NCI-H526 treated with DMSO at 0.1 percent for 48 hours (cell line): ENCODE measurements at regions not wholly inside any gene's neighbourhood (a gene's known extent, or its start where the extent isn't known, plus 50 kb on each side); places are given as distances from the start of the nearest gene placed in this dataset.

Source experiments
- DNase-seq: peaks from one replicate; lab custom pipeline; 2025; lab: John Stamatoyannopoulos, UW

DNA sequence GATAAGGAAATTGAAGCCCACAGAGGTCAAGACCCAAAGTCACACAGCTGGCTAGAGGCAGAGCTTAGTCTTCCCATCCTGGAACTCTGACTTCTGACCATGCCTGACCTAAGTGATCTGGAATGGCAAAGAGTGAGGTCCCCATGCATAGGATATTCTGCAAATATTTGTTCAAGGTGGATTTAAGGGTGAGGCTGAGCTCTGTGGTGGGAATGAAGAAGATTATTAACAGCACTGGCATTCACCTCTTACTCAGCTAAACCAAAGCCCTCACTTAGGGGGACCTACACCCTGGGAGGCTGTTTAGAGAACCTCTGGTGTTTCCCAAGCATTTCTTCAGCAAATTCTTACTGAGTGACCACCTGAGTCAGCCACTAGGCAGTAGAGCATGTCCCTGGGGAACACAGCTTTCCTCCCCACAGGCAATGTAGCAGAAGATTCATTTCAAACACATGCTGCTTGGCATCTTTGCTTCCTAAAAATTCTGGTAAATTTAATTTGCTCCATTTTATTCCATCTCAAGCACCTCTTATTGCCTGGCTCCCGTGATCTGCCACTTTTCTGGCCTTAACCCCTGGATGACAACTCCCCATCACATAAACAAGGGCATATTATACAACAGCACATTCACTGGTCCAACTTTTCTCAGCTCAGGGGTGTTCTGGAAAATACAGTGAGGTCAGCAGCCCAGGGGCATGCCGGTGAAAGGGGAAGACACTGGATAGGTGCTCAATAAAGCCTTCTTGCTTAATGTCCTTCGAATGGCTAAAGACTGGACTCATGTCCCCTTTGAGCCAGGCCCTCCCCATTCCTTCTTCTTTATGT lies 176.0 kb downstream of the ABHD5 start:
- no peak for DNase-seq

DNA sequence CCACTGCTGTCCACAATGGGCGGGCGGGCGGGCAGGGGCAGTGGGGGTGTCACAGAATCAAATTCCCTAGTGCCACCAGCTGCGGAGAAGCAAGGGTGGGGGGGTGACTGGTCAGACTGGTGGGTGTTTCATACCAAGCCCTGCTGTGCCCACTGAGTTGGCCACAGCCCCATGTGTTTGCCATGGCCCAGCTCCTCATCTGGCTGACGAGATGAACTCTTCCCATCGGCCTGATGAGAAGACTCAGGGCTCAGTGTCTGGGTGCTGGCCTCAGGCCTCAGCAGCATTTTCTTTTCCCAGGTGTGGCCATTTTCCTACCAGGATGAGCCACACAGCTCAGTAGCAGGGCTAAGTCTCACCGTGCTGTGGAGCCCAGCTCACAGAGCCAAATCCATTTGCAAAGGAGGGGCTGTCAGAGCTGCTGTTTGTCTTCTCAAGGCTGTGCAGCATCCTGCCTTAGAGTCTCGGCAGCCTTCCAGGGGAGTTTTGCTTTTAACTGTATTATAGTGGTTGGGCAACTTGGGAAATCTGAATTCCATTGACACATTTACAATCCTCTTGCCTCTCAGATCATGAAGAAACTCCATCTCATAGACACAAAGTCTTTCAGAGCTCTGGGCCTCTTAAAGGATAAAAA lies 176.8 kb downstream of the ABHD5 start:
- no peak for DNase-seq

DNA sequence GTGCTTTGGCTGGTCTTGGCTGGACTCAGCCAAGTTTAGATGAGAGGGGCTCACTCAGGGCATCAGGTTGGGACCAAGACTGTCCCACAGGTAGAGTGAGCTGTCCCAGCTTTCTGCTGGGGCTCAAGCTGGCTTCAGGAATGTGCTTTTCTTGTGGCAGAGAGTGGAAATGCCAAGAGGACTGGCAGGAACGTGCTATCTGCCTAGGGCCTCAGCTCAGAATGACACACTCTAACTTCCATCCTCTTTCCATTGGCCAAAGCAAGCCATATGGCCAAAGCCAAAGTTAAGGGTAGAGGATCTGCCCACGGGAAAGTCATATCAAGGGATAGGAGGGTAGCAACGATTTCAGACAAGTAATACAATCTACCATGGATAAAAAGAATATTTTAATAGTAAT lies 178.8 kb downstream of the ABHD5 start:
- DNase-seq, result no peak

DNA sequence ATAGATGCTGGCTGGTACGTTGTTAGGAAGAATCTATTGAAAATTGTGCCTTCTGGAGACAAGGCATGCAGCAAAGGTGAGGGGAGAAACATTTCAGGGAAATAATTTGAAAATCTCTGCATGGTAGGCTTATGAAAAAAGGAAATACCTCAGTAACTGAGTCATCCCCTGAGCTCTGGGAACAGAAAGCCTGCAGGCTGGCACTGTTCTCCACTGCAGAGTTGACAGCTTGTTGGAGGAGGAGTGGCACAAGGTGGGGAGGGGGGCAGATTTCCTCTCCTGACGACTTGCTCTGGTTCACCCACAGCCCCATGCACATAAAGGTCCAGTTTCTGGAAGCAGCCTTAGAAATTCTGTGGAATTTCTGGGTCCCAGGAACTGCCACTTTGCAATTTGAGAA lies 179.4 kb downstream of the ABHD5 start:
- DNase-seq, result no peak

DNA sequence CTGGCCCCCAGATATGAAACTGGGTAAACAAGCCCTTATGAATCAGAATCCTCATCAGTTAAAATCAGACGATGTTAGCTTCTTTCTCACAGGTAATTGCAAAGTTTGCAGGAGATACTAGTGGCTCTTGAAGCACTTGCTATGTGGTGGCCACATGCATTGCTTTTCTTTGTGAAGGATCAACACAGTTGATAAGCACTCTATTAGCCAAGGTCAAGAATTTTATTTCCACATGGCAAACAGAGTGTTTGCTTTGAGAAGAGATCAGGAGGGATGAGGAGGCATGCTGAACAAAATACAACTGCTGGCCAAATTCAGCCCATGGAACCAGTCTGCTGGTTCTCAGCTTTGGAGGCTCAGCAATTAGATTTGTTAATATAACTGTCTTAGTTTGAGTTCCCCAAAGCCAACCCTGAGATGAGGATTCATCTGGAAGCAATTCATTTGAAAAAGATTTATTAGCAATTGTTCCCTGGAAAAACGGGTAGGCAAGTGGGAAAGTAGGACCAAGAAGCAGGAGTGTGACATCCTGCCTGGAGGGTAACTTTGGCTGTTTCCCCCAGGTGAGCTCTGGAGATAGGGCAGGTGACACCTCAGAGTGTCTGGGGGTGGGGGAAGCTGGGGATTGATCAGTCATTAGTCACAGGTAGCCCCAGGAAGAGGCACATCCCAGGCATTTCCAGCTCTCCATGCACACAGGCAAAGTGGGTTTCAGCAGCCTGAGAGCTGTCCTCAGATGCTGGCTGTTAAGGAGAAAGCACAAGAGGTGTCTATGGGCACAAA lies 180.3 kb downstream of the ABHD5 start:
- no peak for DNase-seq

DNA sequence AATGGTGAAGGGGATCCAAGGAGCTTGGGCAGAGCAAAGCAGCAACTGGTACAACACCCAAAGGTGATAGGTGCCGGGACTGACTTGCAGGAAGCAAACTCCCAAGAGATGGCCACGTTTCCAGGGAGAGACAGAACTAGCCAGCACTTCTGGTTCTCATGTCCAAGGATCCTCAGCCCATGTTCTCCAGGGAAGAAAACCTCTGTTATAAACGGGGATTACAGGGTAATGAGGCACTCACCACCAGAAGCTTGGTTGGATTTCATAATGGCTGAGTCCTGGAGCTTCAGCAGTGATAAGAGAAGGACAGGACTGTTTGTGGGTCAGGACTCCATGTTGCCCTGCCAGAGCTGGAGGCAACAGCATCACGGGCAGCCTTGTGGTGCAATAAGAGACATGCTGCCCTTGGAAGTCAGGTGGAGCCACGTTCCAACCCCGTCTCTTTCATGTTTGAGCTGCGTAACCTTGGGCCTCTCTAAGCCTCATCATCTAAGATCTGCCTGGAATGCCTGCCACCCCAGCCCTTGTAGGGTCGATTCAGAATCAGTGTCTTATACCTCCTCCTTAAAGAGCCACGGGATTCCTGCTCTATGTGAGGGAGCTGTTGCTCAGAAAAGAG lies 181.0 kb downstream of the ABHD5 start:
- DNase-seq, result no peak

DNA sequence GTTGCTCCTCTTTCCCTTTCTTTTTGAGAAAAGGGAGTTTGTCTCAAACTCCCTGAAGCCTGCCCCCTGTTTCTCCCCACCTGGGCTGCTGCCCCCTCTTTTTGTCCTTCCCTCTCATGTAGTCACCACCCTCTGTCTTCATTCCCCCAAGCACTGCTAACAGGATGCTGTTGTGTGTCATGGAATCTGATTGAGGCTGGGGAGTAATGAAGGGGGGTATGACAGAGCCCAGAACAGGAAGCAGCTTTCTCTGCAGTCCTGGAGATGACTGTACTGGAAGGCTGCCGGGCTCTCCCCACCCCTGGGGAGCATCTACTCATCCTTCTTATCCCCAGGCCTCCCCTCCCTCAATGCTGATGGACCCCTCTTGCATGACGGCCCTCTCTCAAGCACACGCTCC lies 181.6 kb downstream of the ABHD5 start:
- DNase-seq, result no peak

DNA sequence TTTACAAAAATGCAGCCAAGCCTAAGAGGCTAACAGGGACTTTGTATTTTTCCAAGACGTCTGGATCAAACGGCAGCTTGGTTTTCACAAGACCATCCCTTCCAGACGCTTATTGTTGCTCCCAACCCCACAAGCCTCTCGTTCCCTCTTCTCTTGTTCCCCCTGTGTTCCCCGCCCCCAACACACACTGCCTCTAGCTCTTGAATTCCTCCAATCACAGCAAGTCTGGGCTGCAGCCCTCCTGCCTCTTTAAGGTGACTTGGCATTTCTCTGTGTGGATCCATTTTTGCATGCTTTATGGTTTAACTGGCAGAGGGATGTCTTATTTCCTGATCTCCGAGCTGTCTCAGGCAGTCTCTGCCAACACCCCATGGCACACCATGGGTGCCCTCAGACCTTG lies 182.2 kb downstream of the ABHD5 start:
- no peak for DNase-seq

DNA sequence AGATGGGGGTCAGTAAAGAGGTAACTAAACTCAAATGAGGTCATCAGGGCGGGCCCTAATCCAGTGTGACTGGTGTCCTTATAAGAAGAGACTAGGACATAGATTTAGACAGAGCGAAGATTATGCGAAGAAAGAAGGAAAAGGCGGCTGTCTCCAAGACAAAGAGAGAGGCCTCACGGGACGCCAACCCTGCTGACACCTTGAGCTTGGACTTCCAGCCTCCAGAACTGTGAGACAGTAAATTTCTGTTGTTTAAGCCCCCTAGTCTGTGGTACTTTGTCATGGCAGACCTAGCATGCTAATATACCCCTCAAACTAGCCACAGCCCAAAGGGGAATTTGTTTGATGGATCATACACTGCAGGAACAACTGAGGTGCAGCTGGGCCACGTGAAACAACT lies 183.0 kb downstream of the ABHD5 start:
- DNase-seq, result no peak

DNA sequence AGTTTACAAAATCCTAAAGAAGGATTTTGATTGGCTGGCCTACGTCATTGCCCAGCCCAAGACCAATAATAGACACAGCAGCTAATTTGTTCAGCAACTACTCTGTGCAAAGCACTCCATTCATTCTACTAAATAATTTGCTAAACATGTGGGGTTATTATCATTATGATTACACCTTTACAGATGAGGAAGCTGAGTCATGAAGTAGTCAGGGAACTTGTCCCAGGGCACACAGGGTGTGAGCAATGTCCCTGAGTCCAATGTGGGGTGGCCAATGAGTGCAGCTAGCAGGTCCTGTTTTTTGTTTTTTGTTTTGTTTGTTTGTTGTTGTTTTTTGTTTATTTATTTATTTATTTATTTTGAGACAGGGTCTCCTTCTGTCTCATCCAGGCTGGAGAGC lies 183.6 kb downstream of the ABHD5 start:
- DNase-seq, result no peak

DNA sequence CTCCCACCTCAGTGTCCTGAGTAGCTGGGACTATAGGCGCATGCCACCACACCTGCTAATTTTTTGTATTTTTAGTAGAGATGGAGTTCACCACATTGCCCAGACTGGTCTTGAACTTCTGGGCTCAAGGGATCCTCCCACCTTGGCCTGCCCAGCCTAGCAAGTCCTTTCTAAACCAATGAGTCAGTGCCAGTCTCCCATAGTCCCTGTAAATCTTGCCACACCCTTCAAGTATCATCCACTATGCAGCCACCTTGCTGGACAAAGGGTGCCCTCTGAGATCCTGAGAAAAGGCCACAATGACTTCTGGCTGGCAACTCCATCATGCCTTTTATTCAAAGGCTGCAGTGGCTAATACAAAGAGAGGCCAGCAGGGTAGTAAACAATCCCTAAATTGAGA lies 184.0 kb downstream of the ABHD5 start:
- DNase-seq, result no peak

DNA sequence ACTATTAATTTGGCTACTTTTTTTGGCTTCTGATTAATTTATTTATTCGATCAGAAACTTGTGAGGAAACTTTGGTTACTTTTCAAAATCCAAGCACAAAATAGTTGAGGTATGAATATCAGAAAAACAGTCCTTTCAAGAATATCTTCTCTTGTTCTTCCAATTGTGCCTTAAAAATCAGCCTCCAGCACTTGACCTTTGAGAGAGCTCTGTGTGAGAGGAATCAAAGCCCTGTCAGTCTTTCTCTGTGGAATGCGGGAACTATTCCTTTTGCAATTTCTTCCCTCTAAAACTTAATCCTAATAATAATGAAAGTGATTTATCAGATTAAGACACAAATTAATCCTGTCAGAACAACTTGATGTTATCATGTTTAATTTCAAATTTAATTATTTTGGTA lies 185.9 kb downstream of the ABHD5 start:
- DNase-seq, result no peak

DNA sequence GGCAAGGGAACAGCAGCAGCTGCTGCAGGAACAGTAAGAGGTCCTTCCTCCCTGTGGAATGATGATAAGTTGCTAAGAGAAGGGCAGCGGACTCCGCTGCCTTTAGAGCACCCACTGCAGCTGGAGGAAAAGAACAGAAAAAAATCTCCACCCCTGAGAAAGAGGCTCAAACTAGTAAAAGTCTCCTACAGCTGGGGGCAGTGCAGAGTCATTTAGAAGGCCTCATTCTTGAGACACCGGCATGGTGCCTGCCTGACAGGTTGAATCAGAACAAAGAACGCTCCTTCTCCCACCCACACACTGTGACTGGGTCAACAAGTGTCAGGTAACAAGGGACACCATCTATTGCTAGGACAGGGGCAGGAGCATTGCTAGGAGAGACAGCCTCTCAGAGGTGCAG lies 188.4 kb downstream of the ABHD5 start:
- peak; percentile 9 for DNase-seq

DNA sequence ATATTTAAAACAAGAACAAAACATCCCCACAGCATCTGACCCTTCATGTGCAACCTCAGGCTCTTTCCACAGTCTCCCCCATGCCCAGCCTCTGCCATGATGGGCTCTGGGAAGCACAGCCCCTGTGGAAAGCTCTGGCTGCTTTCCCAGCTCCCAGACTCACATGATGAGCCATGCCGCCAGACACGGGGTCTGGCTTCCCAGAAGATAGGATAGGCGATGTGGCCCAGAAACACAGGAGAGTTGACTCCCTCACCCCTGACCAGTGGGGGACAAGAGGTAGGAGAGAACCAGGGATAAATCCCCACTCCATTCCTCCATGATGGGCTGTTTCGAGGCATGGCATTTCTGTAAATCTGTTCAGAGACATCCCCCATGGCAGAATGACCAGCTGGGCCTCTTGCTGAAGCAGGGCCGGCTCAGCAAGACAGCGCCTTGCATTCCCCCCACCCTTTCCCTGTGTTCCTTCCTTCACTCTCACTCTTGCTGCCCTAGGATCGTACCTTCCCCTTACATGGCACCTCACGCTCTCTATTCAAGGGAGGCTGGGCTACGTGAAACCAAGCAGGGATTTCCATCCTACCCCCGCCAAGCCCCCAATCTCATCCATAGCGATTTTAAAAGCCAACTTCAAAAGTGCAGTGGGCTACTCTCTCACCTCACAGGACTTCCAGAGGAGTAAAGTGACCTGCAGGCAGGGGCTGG lies 192.4 kb downstream of the ABHD5 start:
- DNase-seq, result no peak

DNA sequence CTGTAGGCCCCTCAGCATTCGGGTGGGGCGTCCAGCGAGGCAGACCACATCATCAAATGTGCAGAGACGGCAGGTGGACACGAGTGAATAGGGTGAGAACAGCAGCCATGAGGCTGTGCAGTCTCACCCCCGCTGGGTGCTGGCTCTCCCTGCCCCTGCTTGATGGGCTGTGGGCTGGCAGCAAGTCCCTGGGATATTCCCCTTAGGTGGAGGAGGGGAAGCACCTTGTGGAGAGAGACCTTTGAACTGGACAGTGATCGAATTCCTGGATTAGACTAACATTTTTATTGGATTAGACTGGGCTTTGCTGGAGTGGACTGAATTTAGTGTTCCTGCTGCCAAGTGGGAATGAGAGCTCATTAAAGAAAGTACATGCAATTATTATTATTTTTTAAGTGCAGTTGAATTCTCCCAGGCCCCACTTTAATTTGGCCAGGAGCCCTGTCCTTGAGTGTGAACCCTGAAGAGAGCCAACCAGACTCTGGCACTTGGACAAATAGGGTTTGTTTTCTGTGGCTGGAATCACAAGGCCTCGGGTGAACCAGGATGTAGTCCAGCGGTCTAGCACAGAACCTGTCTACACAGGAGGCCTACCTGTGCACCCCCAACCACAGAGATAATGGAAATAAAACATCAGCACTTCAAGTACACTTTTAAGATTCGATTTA lies 193.1 kb downstream of the ABHD5 start:
- no peak for DNase-seq

DNA sequence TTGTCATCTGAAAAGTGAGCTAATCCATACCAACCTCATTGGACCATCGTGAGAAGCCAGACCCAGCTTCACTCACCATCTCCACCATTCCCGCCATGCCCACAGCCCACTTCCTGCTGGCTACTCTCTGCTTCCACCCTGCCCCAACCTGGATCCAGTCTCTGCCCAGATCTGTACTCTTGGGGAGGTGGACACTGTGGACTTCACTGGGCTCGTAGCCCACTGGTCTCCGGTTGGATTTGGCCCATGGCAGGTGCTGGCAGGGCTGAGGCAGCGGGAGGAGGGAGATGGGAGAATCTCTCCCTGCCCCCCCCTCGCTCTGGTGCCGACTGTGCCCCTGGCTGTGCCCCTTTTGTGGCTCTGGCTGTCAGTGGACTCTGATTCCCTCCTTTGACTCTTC lies 193.8 kb downstream of the ABHD5 start:
- no peak for DNase-seq

DNA sequence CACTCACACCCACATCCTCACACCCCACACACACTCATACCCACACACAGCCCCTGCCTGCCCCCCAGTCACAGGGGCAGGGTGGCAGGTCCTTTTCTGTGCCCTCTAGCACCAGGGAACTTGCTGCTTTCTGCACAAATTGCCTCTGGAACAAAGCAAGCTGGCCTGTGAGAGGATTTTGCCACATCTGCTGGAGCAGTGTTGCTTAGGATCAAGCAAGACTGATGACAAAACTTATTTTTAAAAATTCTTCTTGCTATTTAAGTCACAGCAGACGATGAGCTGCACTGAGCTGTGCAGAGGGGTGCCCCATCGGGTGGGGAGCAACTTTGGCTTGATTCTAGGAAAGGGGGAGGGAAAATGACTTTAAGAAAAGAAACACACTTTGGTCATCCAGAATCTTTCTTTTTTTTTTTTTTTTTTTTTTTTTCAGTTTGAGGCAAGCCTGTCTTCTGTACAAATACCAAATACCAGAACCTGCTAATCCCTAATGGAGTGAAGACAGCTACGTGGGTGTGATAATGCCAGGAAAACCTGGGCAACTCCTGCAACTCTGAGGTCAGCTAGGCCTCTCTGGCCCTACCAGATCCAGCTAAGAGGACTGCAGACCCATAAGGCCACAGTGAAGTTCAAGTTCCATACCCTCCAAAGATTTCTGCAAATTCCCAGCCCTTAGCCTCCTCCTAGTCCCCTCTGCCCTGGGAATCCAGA lies 195.3 kb downstream of the ABHD5 start:
- DNase-seq, result no peak

DNA sequence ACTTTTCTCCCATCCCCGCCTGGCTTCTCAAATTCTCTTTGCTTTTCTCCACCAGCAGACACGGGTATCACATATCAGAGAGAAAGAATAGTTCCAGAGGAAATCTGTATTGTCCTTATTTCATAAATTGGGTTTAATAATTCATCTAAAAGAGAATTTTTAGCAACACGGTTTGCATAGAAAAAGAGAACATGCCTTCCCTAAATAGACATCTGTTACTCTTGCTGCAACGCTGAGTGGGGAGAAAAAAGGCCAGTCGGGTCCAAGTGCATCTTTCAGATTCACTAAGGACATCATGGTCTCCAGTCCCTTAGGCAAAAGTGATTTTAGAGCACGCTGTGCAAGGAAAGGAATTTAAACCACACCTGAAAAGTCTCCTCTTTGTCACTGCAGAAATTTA lies 201.3 kb downstream of the ABHD5 start:
- DNase-seq, result no peak

DNA sequence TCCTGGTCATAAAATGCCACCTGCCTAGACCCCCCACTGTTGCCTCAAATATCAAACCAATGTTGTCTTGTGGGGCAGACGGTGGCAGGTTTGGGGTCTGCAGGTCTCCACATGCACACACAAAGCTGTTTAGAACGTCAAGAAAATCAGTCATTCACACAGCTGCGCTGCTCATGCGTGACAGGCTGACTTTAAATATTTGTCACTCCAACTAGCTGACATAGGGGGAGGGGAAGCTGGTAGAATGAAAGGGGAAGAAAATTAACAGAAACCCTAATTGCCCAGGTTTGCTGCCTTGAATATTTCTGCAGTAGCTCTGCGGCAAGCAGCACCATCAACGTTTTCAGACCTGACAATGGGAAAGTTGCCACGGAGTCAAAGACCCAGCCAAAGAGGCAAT lies 201.8 kb downstream of the ABHD5 start:
- DNase-seq, result peak; percentile 52

DNA sequence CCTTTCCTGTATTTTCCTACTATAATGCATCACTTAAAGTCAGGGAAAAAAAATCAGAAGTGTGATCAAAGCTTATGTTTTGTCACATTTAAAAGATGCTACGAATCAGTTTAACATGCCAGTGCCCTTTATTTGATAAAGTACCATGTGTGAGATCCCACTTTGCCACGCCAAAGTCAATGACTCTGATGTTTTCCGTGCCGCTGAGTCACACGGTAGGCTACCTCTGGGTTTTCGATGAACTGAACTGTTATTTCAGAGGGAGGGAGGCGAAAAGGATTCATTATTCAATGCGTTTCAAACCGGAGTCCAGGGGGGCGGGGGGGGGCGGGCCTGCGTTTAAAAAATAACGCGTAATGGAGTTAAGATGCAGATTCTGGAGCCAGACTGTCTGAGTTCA lies 203.0 kb downstream of the ABHD5 start:
- DNase-seq, result no peak
